ENCODE measurements at regions not wholly inside any gene's neighbourhood (a gene's known extent, or its start where the extent isn't known, plus 50 kb on each side); places are given as distances from the start of the nearest gene placed in this dataset.

DNA sequence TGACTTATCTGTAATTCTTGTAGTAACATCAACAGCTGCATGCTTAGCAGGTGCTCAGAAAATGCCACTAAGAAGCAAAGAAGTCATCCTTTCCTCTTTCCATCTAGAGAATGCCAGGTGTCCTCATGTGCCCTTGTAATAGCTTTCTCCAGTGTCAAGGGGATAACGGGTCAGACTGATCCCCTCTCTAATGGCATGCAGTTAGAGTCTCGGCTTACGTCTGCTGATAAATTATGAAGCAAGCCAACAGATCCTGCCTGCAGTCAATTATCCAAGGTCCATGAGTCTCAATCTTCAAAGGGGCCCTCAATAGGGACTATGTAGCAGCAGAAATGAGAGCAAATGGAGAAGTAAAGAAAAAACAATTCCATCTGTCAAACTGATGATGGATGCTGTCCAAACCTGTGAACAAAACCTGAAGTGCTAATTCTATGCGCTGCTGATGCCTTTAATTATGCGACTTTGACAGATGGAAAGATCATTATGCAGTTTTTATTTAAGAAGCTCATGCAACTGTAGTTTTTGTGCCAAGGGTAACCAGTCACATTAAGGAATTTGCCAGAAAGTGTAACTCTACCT is 162.8 kb upstream of the PEX5L start:
- DNase-seq (ENCODE audit: low read depth): no peak
- TF ChIP-seq, protein P1, sequence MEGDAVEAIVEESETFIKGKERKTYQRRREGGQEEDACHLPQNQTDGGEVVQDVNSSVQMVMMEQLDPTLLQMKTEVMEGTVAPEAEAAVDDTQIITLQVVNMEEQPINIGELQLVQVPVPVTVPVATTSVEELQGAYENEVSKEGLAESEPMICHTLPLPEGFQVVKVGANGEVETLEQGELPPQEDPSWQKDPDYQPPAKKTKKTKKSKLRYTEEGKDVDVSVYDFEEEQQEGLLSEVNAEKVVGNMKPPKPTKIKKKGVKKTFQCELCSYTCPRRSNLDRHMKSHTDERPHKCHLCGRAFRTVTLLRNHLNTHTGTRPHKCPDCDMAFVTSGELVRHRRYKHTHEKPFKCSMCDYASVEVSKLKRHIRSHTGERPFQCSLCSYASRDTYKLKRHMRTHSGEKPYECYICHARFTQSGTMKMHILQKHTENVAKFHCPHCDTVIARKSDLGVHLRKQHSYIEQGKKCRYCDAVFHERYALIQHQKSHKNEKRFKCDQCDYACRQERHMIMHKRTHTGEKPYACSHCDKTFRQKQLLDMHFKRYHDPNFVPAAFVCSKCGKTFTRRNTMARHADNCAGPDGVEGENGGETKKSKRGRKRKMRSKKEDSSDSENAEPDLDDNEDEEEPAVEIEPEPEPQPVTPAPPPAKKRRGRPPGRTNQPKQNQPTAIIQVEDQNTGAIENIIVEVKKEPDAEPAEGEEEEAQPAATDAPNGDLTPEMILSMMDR (conservative IDR thresholded peaks at IDR 0.05; ENCODE audit: low read depth, low read length): no peak

DNA sequence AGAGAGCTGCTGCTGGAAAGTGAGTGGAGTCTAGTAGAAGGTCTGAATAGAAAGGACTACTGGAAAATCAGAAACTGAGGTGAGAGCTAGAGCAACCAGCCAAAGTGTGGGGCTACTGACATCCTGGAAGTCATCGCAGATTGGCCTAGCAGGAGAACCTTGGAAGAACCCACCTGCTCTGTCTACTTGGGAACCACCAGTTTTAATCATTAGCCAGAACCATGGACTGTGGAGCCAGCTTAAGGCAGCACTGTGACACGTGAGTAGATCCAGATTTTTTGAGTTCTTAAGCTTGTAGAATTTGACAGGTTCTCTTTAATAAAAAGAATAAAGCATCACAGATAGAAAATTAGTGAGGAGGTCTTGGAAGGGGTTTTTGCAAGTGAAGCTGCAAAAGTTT is 179.1 kb upstream of the PEX5L start:
- no peak for DNase-seq (ENCODE audit: low read depth)
- TF ChIP-seq, protein P1 (conservative IDR thresholded peaks at IDR 0.05; ENCODE audit: low read depth, low read length): no peak
- H3K4me3 ChIP-seq (ENCODE audit: low read depth, low read length): no peak overlapping the region

More for the DNA sequence above, 162.8 kb upstream of the PEX5L start:
- no peak overlapping the region for H3K4me3 ChIP-seq (ENCODE audit: low read depth, low read length)

DNA sequence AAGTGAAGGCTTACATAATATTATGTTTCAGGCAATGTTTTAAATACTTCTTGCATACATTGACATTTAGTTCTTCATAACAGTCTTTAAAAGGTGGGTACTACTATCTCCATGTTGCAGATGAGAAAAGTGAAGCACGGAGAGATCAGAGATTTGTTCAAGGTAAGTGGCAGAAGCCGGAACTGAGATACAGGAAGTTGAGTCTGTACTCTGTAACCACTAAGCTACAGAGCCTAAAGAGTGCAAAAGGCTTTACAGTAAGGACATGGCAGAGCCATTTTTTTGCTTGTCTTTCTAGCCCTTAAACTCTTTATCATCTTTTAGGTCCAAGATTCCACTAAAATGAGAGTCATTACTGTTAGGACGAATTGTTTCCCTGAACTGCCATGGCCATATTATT is 186.5 kb upstream of the PEX5L start:
- TF ChIP-seq, protein P1 (conservative IDR thresholded peaks at IDR 0.05; ENCODE audit: low read depth, low read length): no peak
- DNase-seq (ENCODE audit: low read depth): no peak
- no peak overlapping the region for H3K4me3 ChIP-seq (ENCODE audit: low read depth, low read length)

DNA sequence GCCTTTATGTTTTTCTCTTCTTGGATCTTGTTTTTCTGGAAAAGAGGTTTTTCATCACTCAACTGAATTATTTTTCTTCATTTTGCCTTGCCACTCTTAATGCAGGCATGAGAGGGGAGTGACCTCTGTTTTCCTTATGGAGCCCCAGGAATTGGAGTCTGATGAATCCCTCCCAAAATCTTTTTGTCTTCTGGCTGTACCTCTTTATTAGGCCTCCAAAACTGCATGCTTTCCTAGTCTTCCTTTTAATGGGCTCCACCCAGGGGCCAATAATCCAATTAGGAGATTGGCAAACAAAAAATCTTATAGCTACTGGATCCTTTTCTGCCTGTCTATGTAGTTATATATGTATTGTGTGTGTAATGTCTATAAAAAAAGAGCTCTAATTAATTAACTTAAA is 192.4 kb upstream of the PEX5L start:
- DNase-seq (ENCODE audit: low read depth): no peak
- no peak overlapping the region for H3K4me3 ChIP-seq (ENCODE audit: low read depth, low read length)
- TF ChIP-seq, protein P1 (conservative IDR thresholded peaks at IDR 0.05; ENCODE audit: low read depth, low read length): no peak

DNA sequence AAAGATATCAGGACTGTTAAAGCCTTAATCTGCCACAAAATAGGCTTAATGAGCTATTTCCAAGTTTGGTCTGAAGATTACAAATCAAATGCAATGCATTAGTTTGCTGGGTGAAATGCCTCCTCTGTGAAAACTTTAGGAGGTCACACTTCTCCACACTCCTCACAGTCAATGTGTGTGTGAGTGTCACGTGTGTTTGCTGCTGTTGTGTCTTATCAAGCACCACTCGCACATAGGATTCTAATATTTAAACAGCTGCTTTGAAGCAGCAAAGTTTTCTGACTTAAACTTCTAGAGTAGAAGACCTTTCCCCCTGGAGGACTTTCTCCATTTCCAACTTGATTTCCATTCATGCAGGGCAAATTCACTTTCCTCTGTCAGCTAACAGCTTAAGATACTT is 203.2 kb upstream of the PEX5L start:
- TF ChIP-seq, protein P1 (conservative IDR thresholded peaks at IDR 0.05; ENCODE audit: low read depth, low read length): no peak
- no peak overlapping the region for H3K4me3 ChIP-seq (ENCODE audit: low read depth, low read length)
- DNase-seq (ENCODE audit: low read depth): no peak

DNA sequence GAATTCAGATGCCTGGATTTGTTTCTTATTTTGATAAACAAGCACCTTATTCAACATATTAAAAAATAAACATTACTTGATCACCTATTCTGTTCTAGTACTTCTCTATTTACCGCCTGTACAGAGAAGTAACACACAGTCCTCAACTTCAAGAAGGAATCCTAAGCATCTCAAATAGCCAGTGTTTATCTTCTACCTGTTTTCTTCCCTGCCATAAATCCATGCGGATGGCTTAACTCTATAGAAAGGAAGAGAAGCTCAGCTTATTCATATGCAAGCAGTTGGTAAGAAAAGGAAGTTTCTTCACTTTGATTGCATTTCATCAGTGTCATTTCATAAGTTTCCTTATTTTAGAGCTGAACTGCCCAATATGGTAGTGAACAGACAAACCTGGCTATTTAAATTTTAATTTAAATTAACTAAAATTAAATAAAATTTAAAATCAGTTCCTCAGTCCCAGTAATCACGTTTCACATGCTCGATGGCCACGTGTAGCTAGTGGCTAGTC is 210.0 kb upstream of the PEX5L start:
- no peak for DNase-seq (ENCODE audit: low read depth)
- TF ChIP-seq, protein P1 (conservative IDR thresholded peaks at IDR 0.05; ENCODE audit: low read depth, low read length): no peak
- no peak overlapping the region for H3K4me3 ChIP-seq (ENCODE audit: low read depth, low read length)

DNA sequence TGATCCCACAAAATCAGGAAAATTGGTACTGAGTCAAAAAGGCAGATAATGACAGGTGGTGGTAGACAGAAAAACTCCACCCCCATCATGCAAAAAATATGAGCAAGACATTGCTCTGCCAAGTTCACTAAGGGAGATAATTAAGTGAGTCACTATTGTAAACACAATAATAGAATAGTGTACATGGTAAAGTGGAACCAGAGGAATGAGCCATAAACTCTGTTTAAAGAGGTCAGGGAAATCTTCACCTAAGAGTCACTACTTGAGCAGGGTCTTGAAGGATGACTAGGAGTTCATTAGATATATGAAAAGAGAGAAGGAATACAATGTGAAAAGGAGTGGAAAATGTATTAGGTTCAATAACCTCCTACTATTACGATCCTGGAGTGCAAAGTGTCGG is 213.4 kb upstream of the PEX5L start:
- no peak for DNase-seq (ENCODE audit: low read depth)
- TF ChIP-seq, protein P1 (conservative IDR thresholded peaks at IDR 0.05; ENCODE audit: low read depth, low read length): no peak

More for the DNA sequence above, 213.4 kb upstream of the PEX5L start:
- no peak overlapping the region for H3K4me3 ChIP-seq (ENCODE audit: low read depth, low read length)
